ENCODE measurements at regions not wholly inside any gene's neighbourhood (a gene's known extent, or its start where the extent isn't known, plus 50 kb on each side); places are given as distances from the start of the nearest gene placed in this dataset.
A peak's percentile ranks its signal among the peaks of the same experiment; 100 is the strongest.

GRCh38 chr2:196238836-196239380 is 67.5 kb upstream of the STK17B start (continued):
- TF ChIP-seq CHD7 (IDR thresholded peaks at IDR 0.05; ENCODE audit: low read depth, low read length): no peak
- TF ChIP-seq MAFF (IDR thresholded peaks at IDR 0.05; ENCODE audit: low read length): 0 out of 2 replicates have a peak, but pooled peaks have one; percentile 12
- peak; percentile 20; the same call in 1 of the 2 replicates for TF ChIP-seq C11orf30 (IDR thresholded peaks at IDR 0.05; ENCODE audit: low read depth)
- TF ChIP-seq DIDO1 (tag; IDR thresholded peaks at IDR 0.05; ENCODE audit: low read depth): no peak
- TF ChIP-seq TRIM24 (IDR thresholded peaks at IDR 0.05): no peak
- TF ChIP-seq MAFG (tag; conservative IDR thresholded peaks at IDR 0.05): peak; percentile 56; the same call in 1 of the 2 replicates
